Heart right ventricle (tissue), 16 donors: ENCODE measurements at regions not wholly inside any gene's neighbourhood (a gene's known extent, or its start where the extent isn't known, plus 50 kb on each side); places are given as distances from the start of the nearest gene placed in this dataset.

Experiments
- ATAC-seq, 8 donors: fragments of 200-7000 bp; cut with Tn5 transposase; one replicate each; pipeline ENCODE4 v1.9.1; 2020; ENCODE audit warnings: mild to moderate bottlenecking in 8 of 8, moderate library complexity in 8 of 8, moderate number of reproducible peaks in 1 of 8
- DNase-seq, 2 donors: peaks; one replicate each; pipeline ENCODE4 v3.0.0-alpha.2; 2020
- H3K27ac ChIP-seq, 10 donors: fragments of 200-600 bp; sonication (generic) in 2 of 10; one replicate each; pipeline versions ENCODE4 v1.5.0 to v1.8.0; 2020 to 2022; ENCODE audit warnings: mild to moderate bottlenecking in 3 of 10
- H3K27me3 ChIP-seq, 7 donors: fragments of 200-600 bp; one replicate each; pipeline ENCODE4 v1.8.0; 2021 to 2022; ENCODE audit warnings: mild to moderate bottlenecking in 2 of 7
- H3K36me3 ChIP-seq, 9 donors: fragments of 200-600 bp; sonication (generic) in 1 of 9; one replicate each; pipeline versions ENCODE4 v1.5.0 to v1.8.0; 2020 to 2022; ENCODE audit warnings: mild to moderate bottlenecking in 2 of 9
- H3K4me1 ChIP-seq, 9 donors: fragments of 200-600 bp; sonication (generic) in 1 of 9; one replicate each; pipeline versions ENCODE4 v1.5.0 to v1.8.0; 2020 to 2022; ENCODE audit warnings: mild to moderate bottlenecking in 4 of 9
- H3K4me3 ChIP-seq, 10 donors: fragments of 200-600 bp; sonication (generic) in 2 of 10; one replicate each; pipeline versions ENCODE4 v1.5.0 to v1.8.0; 2020 to 2022; ENCODE audit warnings: mild to moderate bottlenecking in 7 of 10, moderate library complexity in 2 of 10
- H3K9me3 ChIP-seq, 11 donors: fragments of 200-600 bp in 10 of 11; sonication (generic) in 2 of 11; one replicate each; pipeline versions ENCODE4 v1.5.0 to v1.8.0; 2013 to 2022; ENCODE audit warnings: mild to moderate bottlenecking in 2 of 11, control low read depth in 1 of 11, moderate library complexity in 1 of 11
- WGBS, 2 donors: extraction: QIAGEN DNeasy Blood & Tissue Kit; methylation state at CpG; one replicate each; pipeline ENCODE4 v1.1.7; 2013; ENCODE audit warnings: inconsistent platforms in 1 of 2; 5-methylcytosine and 5-hydroxymethylcytosine counted together
- intact Hi-C, 10 donors: fragments of 100-400 bp; cut with DNase I; formaldehyde crosslinking; loops; one replicate each; pipeline versions ENCODE4 v1.11.1 to v1.14.2; 2022
- TF ChIP-seq, protein P1 (sequence below), 9 donors: fragments of 200-600 bp; sonication (generic) in 2 of 9; IDR thresholded peaks; one replicate each; pipeline versions ENCODE4 v1.5.0 to v1.8.0; 2021 to 2022; ENCODE audit warnings: antibody characterized with exemption in 9 of 9, mild to moderate bottlenecking in 5 of 9, moderate library complexity in 1 of 9
- donor health status: Arrhythmogenic right ventricular cardiomyopathy.
- donor health status: ischemic (EF 13 %, LVEDD 7.1; RV severe dilation, severe dysfunction).
- donor health status: healthy with polysubstance abuse.
- donor health status: DM: no; HTN: yes; CAD: no.
- donor health status: DM: no; HTN: no; CAD: no.
- donor health status: ischemic (EF 25% LVEDD 6.9; RV normal size, moderate dysfunction).
- donor health status: ischemic (EF 25% LVEDD 5.7; RV mildly dilated, moderate dysfunction).
- donor health status: healthy.
- donor health status: DM: yes; HTN: yes; CAD: no.
- donor health status: Ischemic cardiomyopathy.
- donor health status: ischemic (EF 35%, LVEDD 5.7; RV mildly dilated, moderate dysfunction).
- donor health status: nonischemic (EF 11% LVEDD 7.7; RV severe dilation, severe dysfunction).
- donor health status: DM: yes; HTN: yes; CAD: no.
- donor health status: PGD.
- donor health status: ischemic (EF 29% LVEDD 5.4; RV normal size, mild dysfunction).
- donor health status: nonischemic (EF 23%, LVEDD 6.1; RV moderate dilation, normal function).

- Histone ChIP-seq H3K4me1 (no peaks in the 10 kb centered on the region), H3K4me3 (no peak overlapping the region), H3K9me3 (no peaks in the 10 kb centered on the region), H3K36me3 (no peaks in the 10 kb centered on the region), H3K27ac (no peak overlapping the region), H3K27me3 (no peaks in the 10 kb centered on the region)
- no peak for ATAC-seq
- no peak for DNase-seq
- WGBS, 2 donors = 91 to 97% methylated on average over 4 of the region's 4 CpGs
- TF ChIP-seq, protein P1, sequence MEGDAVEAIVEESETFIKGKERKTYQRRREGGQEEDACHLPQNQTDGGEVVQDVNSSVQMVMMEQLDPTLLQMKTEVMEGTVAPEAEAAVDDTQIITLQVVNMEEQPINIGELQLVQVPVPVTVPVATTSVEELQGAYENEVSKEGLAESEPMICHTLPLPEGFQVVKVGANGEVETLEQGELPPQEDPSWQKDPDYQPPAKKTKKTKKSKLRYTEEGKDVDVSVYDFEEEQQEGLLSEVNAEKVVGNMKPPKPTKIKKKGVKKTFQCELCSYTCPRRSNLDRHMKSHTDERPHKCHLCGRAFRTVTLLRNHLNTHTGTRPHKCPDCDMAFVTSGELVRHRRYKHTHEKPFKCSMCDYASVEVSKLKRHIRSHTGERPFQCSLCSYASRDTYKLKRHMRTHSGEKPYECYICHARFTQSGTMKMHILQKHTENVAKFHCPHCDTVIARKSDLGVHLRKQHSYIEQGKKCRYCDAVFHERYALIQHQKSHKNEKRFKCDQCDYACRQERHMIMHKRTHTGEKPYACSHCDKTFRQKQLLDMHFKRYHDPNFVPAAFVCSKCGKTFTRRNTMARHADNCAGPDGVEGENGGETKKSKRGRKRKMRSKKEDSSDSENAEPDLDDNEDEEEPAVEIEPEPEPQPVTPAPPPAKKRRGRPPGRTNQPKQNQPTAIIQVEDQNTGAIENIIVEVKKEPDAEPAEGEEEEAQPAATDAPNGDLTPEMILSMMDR (IDR thresholded peaks at IDR 0.05) = no peak
- intact Hi-C loops = loop anchor here in 1 of 10 donors (10.0 kb wide), 1 partner anchor 87 kb away; no protein-coding TSS in a partner anchor
Measured at GRCh38 chr14:33857650-33858049, 93.2 kb downstream of the EGLN3 start.

GRCh38 chr14:33855672-33856071 lies 95.2 kb downstream of the EGLN3 start:
- intact Hi-C loops = loop anchor here in 1 of 10 donors (10.0 kb wide), 1 partner anchor 89 kb away; no protein-coding TSS in a partner anchor
- Histone ChIP-seq H3K27me3 (no peaks in the 10 kb centered on the region), H3K36me3 (no peaks in the 10 kb centered on the region), H3K4me3 (no peak overlapping the region), H3K4me1 (no peaks in the 10 kb centered on the region), H3K9me3 (no peaks in the 10 kb centered on the region), H3K27ac (no peak overlapping the region)
- DNase-seq (no peak), ATAC-seq (no peak)
- 87 to 97% methylated on average over 3 of the region's 3 CpGs for WGBS, 2 donors
- TF ChIP-seq, protein P1 (IDR thresholded peaks at IDR 0.05) = no peak
